ENCODE measurements at regions not wholly inside any gene's neighbourhood (a gene's known extent, or its start where the extent isn't known, plus 50 kb on each side); places are given as distances from the start of the nearest gene placed in this dataset.
"Not testable (repeated sequence)": the region's sequence is repeated elsewhere in the genome, so short reads cannot be mapped to it uniquely, and the experiment has no call there.

- no peaks in the 10 kb centered on the region for H3K36me3 ChIP-seq (ENCODE audit: control insufficient read depth in 2 of 2, insufficient read depth in 2 of 2, low read length in 2 of 2)
Observed at GRCh38 chr16:62294213-62294972, 258.2 kb upstream of the CDH8 start.

GRCh38 chr16:62288990-62289629 is 252.9 kb upstream of the CDH8 start:
- H3K36me3 ChIP-seq (ENCODE audit: control insufficient read depth in 2 of 2, insufficient read depth in 2 of 2, low read length in 2 of 2), result no peaks in the 10 kb centered on the region
- H3K27me3 ChIP-seq (ENCODE audit: control insufficient read depth in 1 of 2, insufficient read depth in 2 of 2, low read length in 2 of 2), result no peaks in the 10 kb centered on the region
- no peaks in the 10 kb centered on the region for H3K4me1 ChIP-seq (ENCODE audit: control insufficient read depth, insufficient read depth, low read length)
- no peak overlapping the region for H3K27ac ChIP-seq (ENCODE audit: low read length)
- no peaks in the 10 kb centered on the region for H3K9me3 ChIP-seq (ENCODE audit: control insufficient read depth in 2 of 2, low read length in 2 of 2)
- H3K9ac ChIP-seq (ENCODE audit: low read length in 2 of 2), result no peak overlapping the region
- H3K4me3 ChIP-seq (ENCODE audit: low read length in 2 of 2), result no peak overlapping the region

More at GRCh38 chr16:62294213-62294972, 258.2 kb upstream of the CDH8 start:
- Histone ChIP-seq H3K27me3 (ENCODE audit: control insufficient read depth in 1 of 2, insufficient read depth in 2 of 2, low read length in 2 of 2) (no peaks in the 10 kb centered on the region), H3K27ac (ENCODE audit: low read length) (no peak overlapping the region), H3K9me3 (ENCODE audit: control insufficient read depth in 2 of 2, low read length in 2 of 2) (no peaks in the 10 kb centered on the region), H3K4me3 (ENCODE audit: low read length in 2 of 2) (no peak overlapping the region), H3K4me1 (ENCODE audit: control insufficient read depth, insufficient read depth, low read length) (no peaks in the 10 kb centered on the region), H3K9ac (ENCODE audit: low read length in 2 of 2) (no peak overlapping the region)

- Histone ChIP-seq H3K9me3 (ENCODE audit: control insufficient read depth in 2 of 2, low read length in 2 of 2) (no peaks in the 10 kb centered on the region), H3K27ac (ENCODE audit: low read length) (no peak overlapping the region), H3K36me3 (ENCODE audit: control insufficient read depth in 2 of 2, insufficient read depth in 2 of 2, low read length in 2 of 2) (no peaks in the 10 kb centered on the region), H3K4me1 (ENCODE audit: control insufficient read depth, insufficient read depth, low read length) (no peaks in the 10 kb centered on the region), H3K4me3 (ENCODE audit: low read length in 2 of 2) (no peak overlapping the region), H3K27me3 (ENCODE audit: control insufficient read depth in 1 of 2, insufficient read depth in 2 of 2, low read length in 2 of 2) (no peaks in the 10 kb centered on the region), H3K9ac (ENCODE audit: low read length in 2 of 2) (no peak overlapping the region)
Observed at GRCh38 chr16:62280506-62280905, 244.3 kb upstream of the CDH8 start.

DNA sequence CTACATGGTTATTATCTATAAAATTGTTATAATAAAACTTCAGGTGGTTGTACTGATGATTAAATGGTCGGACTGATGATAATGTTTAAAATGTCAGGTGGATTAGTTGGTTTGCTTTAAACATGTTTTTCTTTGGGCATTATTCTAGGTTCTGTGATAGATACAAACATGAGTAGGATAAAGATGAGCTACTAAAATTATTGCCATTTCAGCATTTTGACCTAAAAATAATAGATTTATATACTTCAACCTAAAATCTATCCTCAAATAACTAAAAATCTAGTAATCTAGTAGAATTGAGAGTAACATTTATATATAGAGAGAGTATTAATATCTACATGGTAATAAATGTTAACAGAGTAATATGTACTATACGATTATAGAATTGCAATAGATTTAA is 241.7 kb upstream of the CDH8 start:
- no peaks in the 10 kb centered on the region for H3K4me1 ChIP-seq (ENCODE audit: control insufficient read depth, insufficient read depth, low read length)
- no peaks in the 10 kb centered on the region for H3K36me3 ChIP-seq (ENCODE audit: control insufficient read depth in 2 of 2, insufficient read depth in 2 of 2, low read length in 2 of 2)
- H3K9ac ChIP-seq (ENCODE audit: low read length in 2 of 2), result no peak overlapping the region
- no peak overlapping the region for H3K27ac ChIP-seq (ENCODE audit: low read length)
- no peaks in the 10 kb centered on the region for H3K27me3 ChIP-seq (ENCODE audit: control insufficient read depth in 1 of 2, insufficient read depth in 2 of 2, low read length in 2 of 2)
- no peak overlapping the region for H3K4me3 ChIP-seq (ENCODE audit: low read length in 2 of 2)
- H3K9me3 ChIP-seq (ENCODE audit: control insufficient read depth in 2 of 2, low read length in 2 of 2), result no peaks in the 10 kb centered on the region

GRCh38 chr16:62276637-62277036 is 240.4 kb upstream of the CDH8 start:
- Histone ChIP-seq H3K36me3 (ENCODE audit: control insufficient read depth in 2 of 2, insufficient read depth in 2 of 2, low read length in 2 of 2) (no peaks in the 10 kb centered on the region), H3K9me3 (ENCODE audit: control insufficient read depth in 2 of 2, low read length in 2 of 2) (no peaks in the 10 kb centered on the region), H3K27me3 (ENCODE audit: control insufficient read depth in 1 of 2, insufficient read depth in 2 of 2, low read length in 2 of 2) (no peaks in the 10 kb centered on the region), H3K4me3 (ENCODE audit: low read length in 2 of 2) (no peak overlapping the region), H3K27ac (ENCODE audit: low read length) (no peak overlapping the region), H3K4me1 (ENCODE audit: control insufficient read depth, insufficient read depth, low read length) (no peaks in the 10 kb centered on the region), H3K9ac (ENCODE audit: low read length in 2 of 2) (no peak overlapping the region)

DNA sequence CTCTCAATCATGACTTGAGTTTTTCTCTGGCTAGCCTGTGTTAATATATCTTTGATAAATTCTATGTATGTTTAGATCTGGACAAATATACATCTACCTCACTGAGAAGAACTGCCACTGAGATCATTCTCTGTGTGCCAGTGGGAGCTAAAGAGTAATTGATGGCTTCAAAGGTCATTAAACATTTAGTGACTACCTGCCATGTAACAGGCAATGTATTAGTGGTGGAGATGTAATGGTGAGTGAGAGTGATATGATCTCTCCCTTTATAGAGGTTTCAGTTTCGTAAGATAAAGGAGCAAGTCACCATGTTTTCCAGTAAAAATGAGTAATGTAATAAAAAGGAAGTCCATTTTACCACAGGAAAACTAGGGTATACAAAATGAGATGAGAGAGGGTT is 235.8 kb upstream of the CDH8 start:
- Histone ChIP-seq H3K4me1 (ENCODE audit: control insufficient read depth, insufficient read depth, low read length) (no peaks in the 10 kb centered on the region), H3K4me3 (ENCODE audit: low read length in 2 of 2) (no peak overlapping the region), H3K27ac (ENCODE audit: low read length) (no peak overlapping the region), H3K9ac (ENCODE audit: low read length in 2 of 2) (no peak overlapping the region), H3K9me3 (ENCODE audit: control insufficient read depth in 2 of 2, low read length in 2 of 2) (no peaks in the 10 kb centered on the region), H3K36me3 (ENCODE audit: control insufficient read depth in 2 of 2, insufficient read depth in 2 of 2, low read length in 2 of 2) (no peaks in the 10 kb centered on the region), H3K27me3 (ENCODE audit: control insufficient read depth in 1 of 2, insufficient read depth in 2 of 2, low read length in 2 of 2) (no peaks in the 10 kb centered on the region)

- no peaks in the 10 kb centered on the region for H3K9me3 ChIP-seq (ENCODE audit: control insufficient read depth in 2 of 2, low read length in 2 of 2)
- H3K4me1 ChIP-seq (ENCODE audit: control insufficient read depth, insufficient read depth, low read length), result no peaks in the 10 kb centered on the region
- H3K4me3 ChIP-seq (ENCODE audit: low read length in 2 of 2), result no peak overlapping the region
- no peak overlapping the region for H3K9ac ChIP-seq (ENCODE audit: low read length in 2 of 2)
- H3K27ac ChIP-seq (ENCODE audit: low read length), result no peak overlapping the region
- no peaks in the 10 kb centered on the region for H3K27me3 ChIP-seq (ENCODE audit: control insufficient read depth in 1 of 2, insufficient read depth in 2 of 2, low read length in 2 of 2)
- no peaks in the 10 kb centered on the region for H3K36me3 ChIP-seq (ENCODE audit: control insufficient read depth in 2 of 2, insufficient read depth in 2 of 2, low read length in 2 of 2)
Observed at GRCh38 chr16:62261760-62262159, 225.5 kb upstream of the CDH8 start.

- not testable (repeated sequence) for H3K4me1 ChIP-seq (ENCODE audit: control insufficient read depth, insufficient read depth, low read length); H3K27ac ChIP-seq (ENCODE audit: low read length); H3K36me3 ChIP-seq (ENCODE audit: control insufficient read depth in 2 of 2, insufficient read depth in 2 of 2, low read length in 2 of 2); H3K4me3 ChIP-seq (ENCODE audit: low read length in 2 of 2); H3K9ac ChIP-seq (ENCODE audit: low read length in 2 of 2); H3K27me3 ChIP-seq (ENCODE audit: control insufficient read depth in 1 of 2, insufficient read depth in 2 of 2, low read length in 2 of 2); H3K9me3 ChIP-seq (ENCODE audit: control insufficient read depth in 2 of 2, low read length in 2 of 2)
Observed at GRCh38 chr16:62258931-62259435, 222.7 kb upstream of the CDH8 start.

DNA sequence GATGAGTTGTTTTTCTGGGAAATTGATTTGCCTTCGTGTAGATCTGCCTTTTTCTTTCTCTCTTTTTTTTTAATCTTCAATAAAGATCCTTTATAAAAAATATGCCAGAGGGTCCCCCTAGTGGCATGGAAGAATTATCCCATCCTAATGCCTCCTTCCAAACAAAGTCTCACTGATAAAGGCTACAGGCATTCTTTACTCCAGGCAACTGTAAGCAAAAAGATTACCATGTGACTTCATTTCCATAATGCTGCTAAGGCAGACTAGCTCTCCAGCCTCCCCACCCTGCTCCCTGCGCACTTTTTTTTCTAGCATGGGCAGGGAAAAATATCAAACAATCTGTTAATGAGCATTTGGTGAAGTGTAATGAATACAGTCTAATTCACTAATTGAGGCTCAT is 220.2 kb upstream of the CDH8 start:
- Histone ChIP-seq H3K9me3 (ENCODE audit: control insufficient read depth in 2 of 2, low read length in 2 of 2) (no peaks in the 10 kb centered on the region), H3K27ac (ENCODE audit: low read length) (no peak overlapping the region), H3K4me3 (ENCODE audit: low read length in 2 of 2) (no peak overlapping the region), H3K36me3 (ENCODE audit: control insufficient read depth in 2 of 2, insufficient read depth in 2 of 2, low read length in 2 of 2) (no peaks in the 10 kb centered on the region), H3K4me1 (ENCODE audit: control insufficient read depth, insufficient read depth, low read length) (no peaks in the 10 kb centered on the region), H3K27me3 (ENCODE audit: control insufficient read depth in 1 of 2, insufficient read depth in 2 of 2, low read length in 2 of 2) (no peaks in the 10 kb centered on the region), H3K9ac (ENCODE audit: low read length in 2 of 2) (no peak overlapping the region)

- H3K9ac ChIP-seq (ENCODE audit: low read length in 2 of 2), result no peak overlapping the region
- H3K4me3 ChIP-seq (ENCODE audit: low read length in 2 of 2), result no peak overlapping the region
- no peaks in the 10 kb centered on the region for H3K27me3 ChIP-seq (ENCODE audit: control insufficient read depth in 1 of 2, insufficient read depth in 2 of 2, low read length in 2 of 2)
- no peaks in the 10 kb centered on the region for H3K4me1 ChIP-seq (ENCODE audit: control insufficient read depth, insufficient read depth, low read length)
- no peaks in the 10 kb centered on the region for H3K9me3 ChIP-seq (ENCODE audit: control insufficient read depth in 2 of 2, low read length in 2 of 2)
- no peaks in the 10 kb centered on the region for H3K36me3 ChIP-seq (ENCODE audit: control insufficient read depth in 2 of 2, insufficient read depth in 2 of 2, low read length in 2 of 2)
- no peak overlapping the region for H3K27ac ChIP-seq (ENCODE audit: low read length)
Observed at GRCh38 chr16:62254847-62255246, 218.6 kb upstream of the CDH8 start.

GRCh38 chr16:62254372-62254771 is 218.1 kb upstream of the CDH8 start:
- H3K4me3 ChIP-seq (ENCODE audit: low read length in 2 of 2), result no peak overlapping the region

More at GRCh38 chr16:62254372-62254771, 218.1 kb upstream of the CDH8 start:
- no peaks in the 10 kb centered on the region for H3K9me3 ChIP-seq (ENCODE audit: control insufficient read depth in 2 of 2, low read length in 2 of 2)
- no peak overlapping the region for H3K9ac ChIP-seq (ENCODE audit: low read length in 2 of 2)
- no peak overlapping the region for H3K27ac ChIP-seq (ENCODE audit: low read length)
- H3K27me3 ChIP-seq (ENCODE audit: control insufficient read depth in 1 of 2, insufficient read depth in 2 of 2, low read length in 2 of 2), result no peaks in the 10 kb centered on the region
- H3K4me1 ChIP-seq (ENCODE audit: control insufficient read depth, insufficient read depth, low read length), result no peaks in the 10 kb centered on the region
- no peaks in the 10 kb centered on the region for H3K36me3 ChIP-seq (ENCODE audit: control insufficient read depth in 2 of 2, insufficient read depth in 2 of 2, low read length in 2 of 2)

All from stomach smooth muscle (tissue), 2 donors.